ENCODE measurements at regions not wholly inside any gene's neighbourhood (a gene's known extent, or its start where the extent isn't known, plus 50 kb on each side); places are given as distances from the start of the nearest gene placed in this dataset.
"Not testable (repeated sequence)": the region's sequence is repeated elsewhere in the genome, so short reads cannot be mapped to it uniquely, and the experiment has no call there.

- DNase-seq (ENCODE audit: low spot score) = no peak
Measured at GRCh38 chr18:75742516-75742915, 315.0 kb upstream of the SMIM21 start.

- no peak for DNase-seq (ENCODE audit: low spot score)
Measured at GRCh38 chr18:75739682-75740081, 312.2 kb upstream of the SMIM21 start.

- DNase-seq (ENCODE audit: low spot score) = no peak
Measured at GRCh38 chr18:75735291-75735690, 307.8 kb upstream of the SMIM21 start.

GRCh38 chr18:75730249-75730648 lies 302.7 kb upstream of the SMIM21 start:
- no peak for DNase-seq (ENCODE audit: low spot score)

- DNase-seq (ENCODE audit: low spot score) = no peak
Measured at GRCh38 chr18:75728621-75729020, 301.1 kb upstream of the SMIM21 start.

GRCh38 chr18:75727456-75727855 lies 300.0 kb upstream of the SMIM21 start:
- peak; percentile 75 for DNase-seq (ENCODE audit: low spot score)

GRCh38 chr18:75723521-75724340 lies 296.2 kb upstream of the SMIM21 start:
- DNase-seq (ENCODE audit: low spot score) = no peak

- DNase-seq (ENCODE audit: low spot score) = no peak
Measured at GRCh38 chr18:75714766-75715165, 287.3 kb upstream of the SMIM21 start.

- DNase-seq (ENCODE audit: low spot score) = not testable (repeated sequence)
Measured at GRCh38 chr18:75712124-75712867, 284.8 kb upstream of the SMIM21 start.

- no peak for DNase-seq (ENCODE audit: low spot score)
Measured at GRCh38 chr18:75700561-75700960, 273.1 kb upstream of the SMIM21 start.

- no peak for DNase-seq (ENCODE audit: low spot score)
Measured at GRCh38 chr18:75698861-75699260, 271.4 kb upstream of the SMIM21 start.

GRCh38 chr18:75697493-75697892 lies 270.0 kb upstream of the SMIM21 start:
- no peak for DNase-seq (ENCODE audit: low spot score)

GRCh38 chr18:75696391-75696790 lies 268.9 kb upstream of the SMIM21 start:
- no peak for DNase-seq (ENCODE audit: low spot score)

- DNase-seq (ENCODE audit: low spot score) = no peak
Measured at GRCh38 chr18:75694292-75694691, 266.8 kb upstream of the SMIM21 start.

GRCh38 chr18:75691483-75691882 lies 264.0 kb upstream of the SMIM21 start:
- no peak for DNase-seq (ENCODE audit: low spot score)

GRCh38 chr18:75690283-75690682 lies 262.8 kb upstream of the SMIM21 start:
- not testable (repeated sequence) for DNase-seq (ENCODE audit: low spot score)

GRCh38 chr18:75687626-75688025 lies 260.1 kb upstream of the SMIM21 start:
- DNase-seq (ENCODE audit: low spot score) = no peak

- DNase-seq (ENCODE audit: low spot score) = no peak
Measured at GRCh38 chr18:75683426-75683825, 255.9 kb upstream of the SMIM21 start.

GRCh38 chr18:75681538-75682115 lies 254.1 kb upstream of the SMIM21 start:
- no peak for DNase-seq (ENCODE audit: low spot score)

- no peak for DNase-seq (ENCODE audit: low spot score)
Measured at GRCh38 chr18:75679331-75679730, 251.8 kb upstream of the SMIM21 start.

GRCh38 chr18:75678627-75679026 lies 251.1 kb upstream of the SMIM21 start:
- no peak for DNase-seq (ENCODE audit: low spot score)

GRCh38 chr18:75677696-75678455 lies 250.4 kb upstream of the SMIM21 start:
- no peak for DNase-seq (ENCODE audit: low spot score)
